Activated naive CD4-positive, alpha-beta T cell treated with anti-CD3 and anti-CD28 coated beads, Interleukin-2, amount 50 U/mL, for 72 hours (primary cell): ENCODE measurements at regions not wholly inside any gene's neighbourhood (a gene's known extent, or its start where the extent isn't known, plus 50 kb on each side); places are given as distances from the start of the nearest gene placed in this dataset.

ENCODE experiments used
- ATAC-seq, 2 donors: fragments of 150-1000 bp; cut with Tn5 transposase; 2 replicates each; pipeline ENCODE4 v1.10.0; 2021; ENCODE audit warnings: mild to moderate bottlenecking in 2 of 2, moderate library complexity in 2 of 2
- DNase-seq, 2 donors: peaks; one replicate each; pipeline ENCODE4 v3.0.0; 2021 to 2022; ENCODE audit warnings: low spot score in 2 of 2
- H3K27ac Mint-ChIP-seq, 2 donors: one replicate each; pipeline ENCODE4 v1.8.0; 2022; ENCODE audit warnings: mild to moderate bottlenecking in 2 of 2, mixed read lengths in 2 of 2
- H3K36me3 Mint-ChIP-seq, 2 donors: one replicate each; pipeline ENCODE4 v1.8.0; 2022; ENCODE audit warnings: mixed read lengths in 2 of 2
- H3K9me3 Mint-ChIP-seq, 2 donors: one replicate each; pipeline ENCODE4 v1.8.0; 2022; ENCODE audit warnings: mixed read lengths in 2 of 2

GRCh38 chr15:25051399-25052154, 96.8 kb downstream of the SNRPN start:
- Mint-ChIP-seq H3K36me3 (peaks cover 96 to 97% of the 10 kb centered on the region in 2 donors), H3K9me3 (peaks cover 69 to 90% of the 10 kb centered on the region in 2 donors), H3K27ac (no peak overlapping the region)
- DNase-seq (no peak), ATAC-seq (no peak)

DNA sequence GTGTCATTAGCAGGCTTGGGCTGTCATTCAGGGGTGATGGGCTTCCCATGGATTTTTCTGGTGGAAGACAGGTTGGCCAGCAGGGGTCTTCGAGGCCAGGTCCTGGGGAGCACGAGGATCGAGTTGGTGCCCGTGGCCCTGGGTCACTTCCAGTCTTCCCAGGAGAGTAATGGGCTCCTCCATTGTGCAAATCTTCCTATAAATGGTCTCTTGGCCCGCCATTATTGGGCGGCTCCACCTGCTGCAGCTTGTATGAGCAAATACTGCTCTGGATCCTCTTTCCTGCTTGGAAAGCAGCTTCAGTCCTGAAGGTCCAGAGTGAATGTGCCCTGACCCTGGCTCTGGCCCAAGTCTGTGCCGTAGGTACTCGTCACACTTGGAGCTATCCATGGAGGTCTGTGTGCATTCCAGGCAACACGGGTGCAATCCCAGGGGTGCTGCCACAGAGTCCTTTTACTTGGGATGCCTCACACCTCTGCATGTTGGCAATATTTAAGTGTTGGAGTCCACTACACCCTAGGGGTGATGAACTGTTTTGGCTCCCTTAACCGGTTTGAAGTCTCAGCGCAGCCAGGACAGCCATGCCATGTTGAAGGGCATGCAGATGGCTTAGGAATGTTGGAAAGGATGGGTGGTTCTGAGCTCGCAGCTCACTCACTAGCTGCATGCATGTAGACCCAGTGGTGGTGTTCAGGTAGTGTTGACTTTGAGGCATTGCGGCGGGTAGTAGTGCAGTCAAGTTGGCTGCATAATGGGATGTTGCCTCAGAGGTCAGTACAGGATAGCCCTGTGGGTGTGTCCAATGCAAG, 97.6 kb downstream of the SNRPN start:
- H3K27ac Mint-ChIP-seq: no peak overlapping the region

DNA sequence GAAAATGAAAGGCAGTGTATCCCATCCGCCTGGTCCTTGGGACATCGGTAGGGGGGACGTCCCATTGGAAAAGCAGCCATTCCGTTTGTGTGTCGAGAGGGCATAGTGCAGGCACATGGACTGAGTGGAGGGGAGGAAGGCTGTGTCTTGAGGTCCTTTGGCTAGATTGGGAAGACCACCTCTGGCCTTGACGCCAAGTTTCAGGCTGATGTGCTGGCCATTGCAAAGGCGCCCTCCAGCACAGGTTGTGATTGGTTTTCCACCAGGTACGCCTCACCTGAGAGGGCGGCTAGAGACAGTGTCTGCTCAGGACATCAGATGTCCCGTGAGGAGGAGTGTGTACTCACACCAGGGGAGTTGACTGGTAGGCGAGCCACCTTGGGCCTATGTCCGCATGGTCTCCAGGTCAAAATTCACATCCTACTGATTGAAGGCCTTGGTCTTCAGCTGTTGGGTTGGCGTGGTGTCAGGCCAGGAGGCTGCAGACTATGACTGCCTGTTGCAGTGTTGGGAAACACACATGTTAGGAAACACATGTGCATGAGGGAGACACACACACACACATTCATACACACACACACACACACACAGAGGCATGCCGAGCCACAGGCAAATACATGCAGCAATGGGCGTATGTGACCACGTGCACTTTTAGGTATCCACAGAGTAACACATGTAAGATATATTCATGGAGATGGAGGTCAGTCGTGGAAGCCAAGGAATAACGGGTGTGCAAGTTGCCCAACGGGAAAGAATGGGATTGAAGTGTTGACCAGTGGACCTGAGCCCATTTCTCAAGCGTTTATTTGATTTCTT, 98.4 kb downstream of the SNRPN start:
- Mint-ChIP-seq H3K27ac (no peak overlapping the region), H3K9me3 (peaks cover 71 to 89% of the 10 kb centered on the region in 2 donors), H3K36me3 (peaks cover 96 to 97% of the 10 kb centered on the region in 2 donors)
- DNase-seq (no peak), ATAC-seq (no peak)

More for the DNA sequence above, 97.6 kb downstream of the SNRPN start:
- no peak for DNase-seq
- Mint-ChIP-seq H3K9me3 (peaks cover 69 to 89% of the 10 kb centered on the region in 2 donors), H3K36me3 (peaks cover 96 to 97% of the 10 kb centered on the region in 2 donors)
- ATAC-seq: no peak

DNA sequence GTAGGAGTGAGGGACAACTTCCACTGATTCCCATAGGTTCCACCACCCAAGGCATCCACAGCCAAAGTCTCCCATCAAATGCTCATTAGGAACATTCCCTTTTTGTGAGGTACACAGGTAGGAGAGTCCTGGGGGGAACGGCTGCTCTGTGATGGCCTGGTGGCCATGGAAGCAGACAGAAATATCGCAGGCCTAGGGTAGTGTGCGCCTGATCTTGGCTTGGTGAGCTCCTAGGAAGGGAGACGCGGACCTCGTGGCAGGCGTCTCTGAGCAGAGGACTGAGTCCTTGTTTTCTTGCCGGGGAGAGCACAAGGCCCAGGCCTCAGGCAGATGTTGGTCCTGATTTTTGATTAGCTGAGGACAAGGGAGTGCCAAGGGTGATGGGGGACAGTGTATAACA, 99.5 kb downstream of the SNRPN start:
- no peak overlapping the region for H3K27ac Mint-ChIP-seq
- ATAC-seq: no peak

DNA sequence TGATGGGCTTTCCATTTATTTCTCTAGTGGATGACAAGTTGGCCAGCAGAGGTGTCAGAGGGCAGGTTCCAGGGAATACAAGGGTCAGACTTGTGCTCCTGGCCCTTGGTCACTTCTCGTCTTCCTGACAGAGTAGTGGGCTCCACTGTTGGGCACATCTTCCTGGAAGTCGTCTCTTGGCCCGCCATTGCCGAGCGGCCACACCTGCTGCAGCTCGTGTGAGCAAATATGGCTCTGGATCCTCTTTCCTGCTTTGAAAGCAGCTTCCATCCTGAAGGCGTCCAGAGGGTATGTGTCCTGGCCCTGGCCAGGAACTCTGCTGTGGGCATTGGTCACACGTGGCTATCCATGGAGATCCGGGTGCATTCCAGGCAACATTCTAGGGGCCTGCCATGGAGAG, 100.2 kb downstream of the SNRPN start:
- peaks cover 99 to 100% of the 10 kb centered on the region in 2 donors for H3K36me3 Mint-ChIP-seq

More for the DNA sequence above, 99.5 kb downstream of the SNRPN start:
- DNase-seq: no peak
- Mint-ChIP-seq H3K36me3 (peaks cover 99 to 100% of the 10 kb centered on the region in 2 donors), H3K9me3 (peaks cover 73 to 90% of the 10 kb centered on the region in 2 donors)

DNA sequence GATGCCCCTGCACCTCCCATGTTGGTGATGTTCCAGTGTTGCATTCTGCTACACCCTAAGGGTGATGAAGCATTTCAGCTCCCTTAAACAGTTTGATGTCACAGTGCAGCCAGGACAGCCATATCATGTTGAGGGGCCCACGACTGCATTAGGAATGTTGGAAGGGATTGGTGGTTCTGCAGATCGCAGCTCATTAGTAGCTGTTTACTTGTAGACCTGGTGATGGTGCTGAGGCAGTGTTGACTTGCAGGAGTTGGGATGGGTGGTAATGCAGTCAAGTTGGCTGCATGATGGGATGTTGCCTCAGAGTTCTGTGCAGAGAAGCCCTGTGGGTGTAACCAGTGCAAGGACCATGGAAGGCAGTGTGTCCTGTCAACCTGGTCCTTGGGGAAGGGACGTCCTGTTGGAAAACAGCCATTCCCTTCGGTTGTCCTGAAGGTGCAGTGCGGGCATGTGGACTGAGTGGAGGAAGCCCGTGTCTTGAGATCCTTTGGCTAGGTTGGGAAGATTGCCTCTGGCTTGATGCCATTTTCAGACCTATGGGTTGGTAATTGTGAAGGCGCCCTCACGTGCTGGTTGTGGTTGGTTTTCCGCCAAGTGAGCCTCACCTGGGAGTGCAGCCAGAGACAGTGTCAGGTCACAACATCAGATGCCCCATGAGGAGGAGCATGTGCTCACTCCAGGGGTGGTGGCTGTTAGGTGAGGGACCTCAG, 100.7 kb downstream of the SNRPN start:
- ATAC-seq: no peak
- no peak overlapping the region for H3K27ac Mint-ChIP-seq
- DNase-seq: no peak
- H3K36me3 Mint-ChIP-seq: peaks cover 99 to 100% of the 10 kb centered on the region in 2 donors
- H3K9me3 Mint-ChIP-seq: peaks cover 71 to 89% of the 10 kb centered on the region in 2 donors

More for the DNA sequence above, 100.2 kb downstream of the SNRPN start:
- Mint-ChIP-seq H3K27ac (no peak overlapping the region), H3K9me3 (peaks cover 73 to 90% of the 10 kb centered on the region in 2 donors)
- ATAC-seq (no peak), DNase-seq (no peak)

GRCh38 chr15:25056484-25057425, 102.0 kb downstream of the SNRPN start:
- peaks cover 99 to 100% of the 10 kb centered on the region in 2 donors for H3K36me3 Mint-ChIP-seq
- peaks cover 60 to 86% of the 10 kb centered on the region in 2 donors for H3K9me3 Mint-ChIP-seq
- no peak for ATAC-seq
- DNase-seq: no peak
- no peak overlapping the region for H3K27ac Mint-ChIP-seq

DNA sequence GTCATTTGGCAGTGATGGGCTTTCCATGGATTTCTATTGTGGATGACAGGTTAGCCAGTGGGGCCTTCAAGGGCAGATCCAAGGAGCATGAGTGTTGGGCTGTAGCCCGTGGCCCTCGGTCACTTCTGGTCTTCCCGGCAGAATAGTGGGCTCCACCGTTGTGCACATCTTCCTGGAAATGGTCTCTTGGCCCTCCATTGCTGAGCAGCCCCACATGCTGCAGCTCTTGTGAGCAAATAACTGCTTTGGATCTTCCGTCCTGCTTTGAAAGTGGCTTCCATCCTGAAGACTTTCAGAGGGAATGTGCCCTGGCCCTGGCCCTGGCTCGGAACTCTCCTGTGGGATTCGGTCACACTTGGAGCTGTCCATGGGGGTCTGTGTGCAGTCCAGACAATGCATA, 102.8 kb downstream of the SNRPN start:
- peaks cover 99 to 100% of the 10 kb centered on the region in 2 donors for H3K36me3 Mint-ChIP-seq
- ATAC-seq (no peak), DNase-seq (no peak)
- no peak overlapping the region for H3K27ac Mint-ChIP-seq
- H3K9me3 Mint-ChIP-seq: peaks cover 59 to 84% of the 10 kb centered on the region in 2 donors

DNA sequence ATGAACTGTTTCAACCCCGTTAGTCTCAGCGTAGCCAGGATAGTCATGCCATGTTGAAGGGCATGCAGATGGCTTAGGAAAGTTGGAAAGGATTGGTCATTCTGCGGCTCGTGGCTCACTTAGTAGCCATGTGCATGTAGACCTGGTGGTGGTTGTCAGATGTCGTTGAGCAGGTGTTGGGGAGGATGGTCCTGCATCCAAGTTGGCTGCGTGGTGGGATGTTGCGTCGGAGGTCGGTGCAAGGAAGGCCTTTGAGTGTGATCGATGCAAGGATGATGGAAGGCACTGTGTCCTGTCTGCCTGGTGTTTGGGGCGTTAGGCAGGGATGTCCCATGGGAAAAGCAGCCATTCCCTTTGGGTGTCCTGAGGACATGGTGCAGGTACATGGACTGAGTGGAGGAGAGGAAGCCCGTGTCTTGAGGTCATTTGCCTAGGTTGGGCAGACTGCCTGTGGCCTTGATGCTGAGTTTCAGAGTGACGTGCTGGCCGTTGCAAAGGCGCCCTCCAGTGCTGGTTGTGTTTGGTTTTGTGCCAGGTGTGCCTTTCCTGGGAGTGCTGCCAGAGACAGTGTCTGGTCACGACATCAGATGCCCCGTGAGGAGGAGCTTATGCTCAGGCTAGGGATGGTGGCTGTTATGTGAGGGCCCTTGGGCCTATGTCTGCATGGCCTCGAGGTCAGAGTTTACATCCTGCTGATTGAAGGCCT, 103.4 kb downstream of the SNRPN start:
- no peak for DNase-seq
- peak overlapping the region in 1 of 2 donors; percentile 1 for H3K27ac Mint-ChIP-seq

DNA sequence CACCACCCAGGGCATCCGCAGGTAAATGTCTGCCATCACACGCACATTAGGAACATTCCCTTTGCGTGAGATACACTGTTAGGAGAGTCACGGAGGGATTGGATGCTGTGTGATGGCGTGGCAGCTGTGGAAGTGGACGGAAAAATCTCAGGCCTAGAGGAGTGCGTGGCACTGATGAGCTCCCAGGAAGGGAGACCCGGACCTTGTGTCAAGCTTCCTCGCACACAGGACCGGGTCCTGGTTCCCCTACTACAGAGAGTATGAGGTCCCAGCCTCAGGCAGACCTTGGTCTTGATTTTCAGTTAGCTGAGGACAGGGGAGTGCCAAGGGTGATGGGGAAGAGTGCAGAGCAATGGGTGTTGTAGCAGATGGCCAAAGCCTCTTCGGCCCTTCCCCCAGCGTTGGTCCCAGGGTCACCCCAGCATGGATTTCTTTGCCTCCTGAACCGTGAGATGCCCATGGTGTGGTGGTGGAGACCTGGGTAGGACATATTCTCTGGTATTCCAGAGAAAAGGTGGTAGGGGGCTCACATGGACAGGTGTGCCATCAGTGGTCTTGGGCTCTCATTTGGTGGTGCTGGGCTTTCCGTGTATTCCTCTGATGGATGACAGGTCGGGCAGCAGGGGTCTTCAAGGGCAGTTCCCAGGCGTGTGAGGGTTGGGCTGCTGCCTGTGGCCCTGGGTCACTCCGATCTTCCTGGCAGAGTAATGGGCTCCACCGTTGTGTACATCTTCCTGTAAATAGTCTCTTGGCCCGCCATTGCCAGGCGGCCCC, 105.1 kb downstream of the SNRPN start:
- DNase-seq (no peak), ATAC-seq (no peak)
- Mint-ChIP-seq H3K27ac (no peak overlapping the region), H3K36me3 (peaks cover 99 to 100% of the 10 kb centered on the region in 2 donors), H3K9me3 (peaks cover 69 to 83% of the 10 kb centered on the region in 2 donors)

More for the DNA sequence above, 103.4 kb downstream of the SNRPN start:
- Mint-ChIP-seq H3K9me3 (peaks cover 61 to 85% of the 10 kb centered on the region in 2 donors), H3K36me3 (peaks cover 99 to 100% of the 10 kb centered on the region in 2 donors)
- no peak for ATAC-seq

DNA sequence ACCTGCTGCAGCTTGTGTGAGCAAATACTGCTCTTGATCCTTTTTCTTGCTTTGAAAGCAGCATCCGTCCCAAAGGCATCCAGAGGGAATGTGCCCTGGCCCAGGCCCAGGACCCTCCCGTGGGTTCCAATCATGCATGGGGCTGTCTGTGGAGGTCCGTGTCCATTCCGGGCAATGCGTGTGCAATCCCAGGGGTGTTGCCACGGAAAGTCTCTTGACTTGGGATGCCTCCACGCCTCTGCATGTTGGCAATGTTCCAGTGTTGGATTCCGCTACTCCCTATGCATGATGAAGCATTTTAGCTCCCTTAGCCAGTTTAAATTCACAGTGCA, 105.7 kb downstream of the SNRPN start:
- no peak for ATAC-seq
- peaks cover 66 to 82% of the 10 kb centered on the region in 2 donors for H3K9me3 Mint-ChIP-seq
- no peak for DNase-seq
- H3K36me3 Mint-ChIP-seq: peaks cover 99 to 100% of the 10 kb centered on the region in 2 donors
- H3K27ac Mint-ChIP-seq: no peak overlapping the region

DNA sequence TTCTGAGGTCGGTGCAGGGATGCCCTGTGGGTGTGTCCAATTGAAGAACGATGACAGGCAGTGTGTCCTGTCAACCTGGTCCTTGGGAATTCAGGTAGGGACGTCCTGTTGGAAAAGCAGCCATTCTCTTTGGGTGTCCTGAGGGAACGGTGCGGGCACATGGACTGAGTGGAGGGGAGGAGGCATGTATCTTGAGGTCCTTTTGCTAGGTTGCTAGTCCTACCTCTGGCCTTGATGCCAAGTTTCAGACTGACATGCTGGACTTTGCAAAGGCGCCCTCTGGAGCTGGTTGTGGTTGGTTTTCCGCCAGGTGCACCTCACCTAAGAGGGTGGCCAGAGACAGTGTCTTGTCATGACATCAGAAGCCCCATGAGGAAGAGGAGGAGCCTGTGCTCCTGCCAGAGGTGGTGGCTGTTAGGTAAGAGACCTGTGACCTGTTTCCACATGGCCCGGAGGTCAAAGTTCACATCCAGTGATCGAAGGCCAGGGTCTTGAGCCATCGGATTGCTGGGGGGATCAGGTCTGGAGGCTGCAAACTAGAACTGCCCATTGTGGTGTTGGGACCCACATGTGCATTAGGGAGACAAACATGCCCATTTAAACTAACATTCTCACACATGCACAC, 106.3 kb downstream of the SNRPN start:
- Mint-ChIP-seq H3K36me3 (peaks cover 99 to 100% of the 10 kb centered on the region in 2 donors), H3K27ac (no peak overlapping the region), H3K9me3 (peaks cover 66 to 82% of the 10 kb centered on the region in 2 donors)
- ATAC-seq (no peak), DNase-seq (no peak)

- DNase-seq (no peak), ATAC-seq (no peak)
- peaks cover 69 to 83% of the 10 kb centered on the region in 2 donors for H3K9me3 Mint-ChIP-seq
These were observed 107.2 kb downstream of the SNRPN start for GRCh38 chr15:25061808-25062550.

More at GRCh38 chr15:25061808-25062550, 107.2 kb downstream of the SNRPN start:
- Mint-ChIP-seq H3K27ac (no peak overlapping the region), H3K36me3 (peaks cover 99 to 100% of the 10 kb centered on the region in 2 donors)
